ENCODE measurements at regions not wholly inside any gene's neighbourhood (a gene's known extent, or its start where the extent isn't known, plus 50 kb on each side); places are given as distances from the start of the nearest gene placed in this dataset.

GRCh38 chr22:34001701-34002466 is 81.6 kb upstream of the LARGE1 start:
- Histone ChIP-seq H3K9me3 (peaks cover 0 to 32% of the 10 kb centered on the region in 2 donors), H3K27ac (no peak overlapping the region), H3K36me3 (no peaks in the 10 kb centered on the region), H3K4me3 (no peak overlapping the region), H3K4me1 (no peaks in the 10 kb centered on the region), H3K27me3 (no peaks in the 10 kb centered on the region)
- DNase-seq (ENCODE audit: low spot score) = no peak
- TF ChIP-seq CTCF (IDR thresholded peaks at IDR 0.05) = no peak

- no peaks in the 10 kb centered on the region for H3K4me1 ChIP-seq
- no peak overlapping the region for H3K27ac ChIP-seq
- no peak overlapping the region for H3K4me3 ChIP-seq
- no peak for DNase-seq (ENCODE audit: low spot score)
- no peaks in the 10 kb centered on the region for H3K27me3 ChIP-seq
- H3K9me3 ChIP-seq = peaks cover 0 to 21% of the 10 kb centered on the region in 2 donors
- TF ChIP-seq CTCF (IDR thresholded peaks at IDR 0.05) = no peak
- H3K36me3 ChIP-seq = no peaks in the 10 kb centered on the region
These were observed 83.8 kb upstream of the LARGE1 start for GRCh38 chr22:34004058-34004457.

GRCh38 chr22:34010259-34010658 is 90.0 kb upstream of the LARGE1 start:
- Histone ChIP-seq H3K4me3 (no peak overlapping the region), H3K27me3 (no peaks in the 10 kb centered on the region), H3K9me3 (peaks cover 0 to 19% of the 10 kb centered on the region in 2 donors), H3K36me3 (no peaks in the 10 kb centered on the region), H3K4me1 (no peaks in the 10 kb centered on the region), H3K27ac (no peak overlapping the region)
- no peak for DNase-seq (ENCODE audit: low spot score)
- TF ChIP-seq CTCF (IDR thresholded peaks at IDR 0.05) = no peak

GRCh38 chr22:34015642-34016041 is 95.4 kb upstream of the LARGE1 start:
- Histone ChIP-seq H3K4me1 (no peaks in the 10 kb centered on the region), H3K27ac (no peak overlapping the region), H3K27me3 (no peaks in the 10 kb centered on the region), H3K36me3 (no peaks in the 10 kb centered on the region), H3K9me3 (peaks cover 0 to 24% of the 10 kb centered on the region in 2 donors), H3K4me3 (no peak overlapping the region)
- TF ChIP-seq CTCF (IDR thresholded peaks at IDR 0.05) = no peak
- no peak for DNase-seq (ENCODE audit: low spot score)

GRCh38 chr22:34017205-34017604 is 96.9 kb upstream of the LARGE1 start:
- H3K27me3 ChIP-seq = no peaks in the 10 kb centered on the region
- TF ChIP-seq CTCF (IDR thresholded peaks at IDR 0.05) = no peak
- H3K4me1 ChIP-seq = no peaks in the 10 kb centered on the region
- no peak overlapping the region for H3K4me3 ChIP-seq
- no peaks in the 10 kb centered on the region for H3K36me3 ChIP-seq
- no peak overlapping the region for H3K27ac ChIP-seq
- peaks cover 0 to 24% of the 10 kb centered on the region in 2 donors for H3K9me3 ChIP-seq
- DNase-seq (ENCODE audit: low spot score) = no peak

All from right atrium auricular region (tissue), 2 donors.